ENCODE measurements at regions not wholly inside any gene's neighbourhood (a gene's known extent, or its start where the extent isn't known, plus 50 kb on each side); places are given as distances from the start of the nearest gene placed in this dataset.

GRCh38 chr3:107217172-107217571 is 160.1 kb upstream of the CCDC54 start:
- WGBS, 2 donors (ENCODE audit: low coverage in 1 of 2): 92 to 94% methylated on average over 5 of the region's 5 CpGs
- intact Hi-C loops (cut with DNase I; ENCODE audit: low total_unique reads): no loop called here

GRCh38 chr3:107218864-107219269 is 158.4 kb upstream of the CCDC54 start:
- intact Hi-C loops (cut with DNase I; ENCODE audit: low total_unique reads) (no loop called here), in situ Hi-C loops (cut with MboI; ENCODE audit: low pct_ligation_motif_present in 1 of 4, low pct_unique_long_range_greater_than_20kb in 1 of 4, low sequenced_read_pairs in 3 of 4) (no loop called here)
- TF ChIP-seq POLR2AphosphoS5 (IDR thresholded peaks at IDR 0.05) (no peak), CTCF (IDR thresholded peaks at IDR 0.05) (no peak), EP300 (IDR thresholded peaks at IDR 0.05; ENCODE audit: low read depth) (no peak), POLR2A (IDR thresholded peaks at IDR 0.05) (no peak)
- H3K27ac ChIP-seq: no peak overlapping the region
- no peaks in the 10 kb centered on the region for H3K27me3 ChIP-seq
- 84 to 85% methylated on average over 4 to 5 of the region's 5 CpGs for WGBS, 2 donors (ENCODE audit: low coverage in 1 of 2)
- no peaks in the 10 kb centered on the region for H3K9me3 ChIP-seq
- no peaks in the 10 kb centered on the region for H3K36me3 ChIP-seq
- H3K4me3 ChIP-seq: no peak overlapping the region
- H3K4me1 ChIP-seq: no peaks in the 10 kb centered on the region
- DNase-seq: no peak

More at GRCh38 chr3:107217172-107217571, 160.1 kb upstream of the CCDC54 start:
- H3K27me3 ChIP-seq: no peaks in the 10 kb centered on the region
- no peak for TF ChIP-seq POLR2A (IDR thresholded peaks at IDR 0.05)
- TF ChIP-seq POLR2AphosphoS5 (IDR thresholded peaks at IDR 0.05): no peak
- TF ChIP-seq EP300 (IDR thresholded peaks at IDR 0.05; ENCODE audit: low read depth): no peak
- TF ChIP-seq CTCF (IDR thresholded peaks at IDR 0.05): no peak
- no peak overlapping the region for H3K4me3 ChIP-seq
- no peak overlapping the region for H3K27ac ChIP-seq
- H3K4me1 ChIP-seq: no peaks in the 10 kb centered on the region
- no peaks in the 10 kb centered on the region for H3K36me3 ChIP-seq
- no peak for DNase-seq
- in situ Hi-C loops (cut with MboI; ENCODE audit: low pct_ligation_motif_present in 1 of 4, low pct_unique_long_range_greater_than_20kb in 1 of 4, low sequenced_read_pairs in 3 of 4): no loop called here
- H3K9me3 ChIP-seq: no peaks in the 10 kb centered on the region

GRCh38 chr3:107220538-107220937 is 156.7 kb upstream of the CCDC54 start:
- TF ChIP-seq CTCF (IDR thresholded peaks at IDR 0.05) (no peak), POLR2A (IDR thresholded peaks at IDR 0.05) (no peak), POLR2AphosphoS5 (IDR thresholded peaks at IDR 0.05) (no peak), EP300 (IDR thresholded peaks at IDR 0.05; ENCODE audit: low read depth) (no peak)
- 96% methylated on average over 1 of the region's 1 CpG; no CpG with 5 or more reads in 1 of the 2 donors for WGBS, 2 donors (ENCODE audit: low coverage in 1 of 2)
- Histone ChIP-seq H3K36me3 (no peaks in the 10 kb centered on the region), H3K27me3 (no peaks in the 10 kb centered on the region), H3K4me1 (no peaks in the 10 kb centered on the region), H3K27ac (no peak overlapping the region), H3K9me3 (no peaks in the 10 kb centered on the region), H3K4me3 (no peak overlapping the region)
- no peak for DNase-seq
- in situ Hi-C loops (cut with MboI; ENCODE audit: low pct_ligation_motif_present in 1 of 4, low pct_unique_long_range_greater_than_20kb in 1 of 4, low sequenced_read_pairs in 3 of 4) (no loop called here), intact Hi-C loops (cut with DNase I; ENCODE audit: low total_unique reads) (no loop called here)

- intact Hi-C loops (cut with DNase I; ENCODE audit: low total_unique reads) (no loop called here), in situ Hi-C loops (cut with MboI; ENCODE audit: low pct_ligation_motif_present in 1 of 4, low pct_unique_long_range_greater_than_20kb in 1 of 4, low sequenced_read_pairs in 3 of 4) (no loop called here)
- 91 to 93% methylated on average over 2 of the region's 2 CpGs for WGBS, 2 donors (ENCODE audit: low coverage in 1 of 2)
Measured at GRCh38 chr3:107221856-107222255, 155.4 kb upstream of the CCDC54 start.

More at GRCh38 chr3:107221856-107222255, 155.4 kb upstream of the CCDC54 start:
- Histone ChIP-seq H3K27me3 (no peaks in the 10 kb centered on the region), H3K9me3 (no peaks in the 10 kb centered on the region), H3K27ac (no peak overlapping the region), H3K4me3 (no peak overlapping the region), H3K36me3 (no peaks in the 10 kb centered on the region), H3K4me1 (no peaks in the 10 kb centered on the region)
- DNase-seq: no peak
- TF ChIP-seq POLR2A (IDR thresholded peaks at IDR 0.05) (no peak), EP300 (IDR thresholded peaks at IDR 0.05; ENCODE audit: low read depth) (no peak), POLR2AphosphoS5 (IDR thresholded peaks at IDR 0.05) (no peak), CTCF (IDR thresholded peaks at IDR 0.05) (no peak)

Data from transverse colon (tissue), 4 donors.